K562 (cell line): ENCODE measurements at regions not wholly inside any gene's neighbourhood (a gene's known extent, or its start where the extent isn't known, plus 50 kb on each side); places are given as distances from the start of the nearest gene placed in this dataset.
A peak's percentile ranks its signal among the peaks of the same experiment; 100 is the strongest.

Source experiments
- CEBPG ChIP-seq, 3 experiments: fragments of 200-800 bp in 1 of 3; sonication (Bioruptor generic) in 1 of 3; sonication (generic) in 1 of 3; formaldehyde crosslinking in 1 of 3; IDR thresholded peaks in 2 of 3; conservative IDR thresholded peaks in 1 of 3; 2 replicates each; pipeline versions ENCODE4 v1.6.1 to v1.8.0; 2016 to 2022; ENCODE audit warnings: missing compliant biosample characterization in 2 of 3, missing genetic modification characterization in 2 of 3, mild to moderate bottlenecking in 1 of 3, missing genetic modification reagents in 1 of 3
- CREB1 ChIP-seq, 2 experiments: sonication (generic) in 1 of 2; formaldehyde crosslinking in 1 of 2; IDR thresholded peaks; 2 replicates each; pipeline versions ENCODE4 v1.6.1 to v1.8.0; 2012 to 2022; ENCODE audit warnings: inconsistent platforms in 1 of 2, mild to moderate bottlenecking in 1 of 2, missing genetic modification reagents in 1 of 2, moderate library complexity in 1 of 2
- DDX20 ChIP-seq: fragments of 450-650 bp; IDR thresholded peaks from 2 replicates; pipeline ENCODE4 v1.6.1; 2016; ENCODE audit warnings: missing genetic modification characterization, low read depth, mild to moderate bottlenecking, missing compliant biosample characterization, moderate library complexity
- FOXM1 ChIP-seq, 2 experiments: fragments of 450-650 bp in 1 of 2; sonication (generic) in 1 of 2; formaldehyde crosslinking in 1 of 2; IDR thresholded peaks; 2 replicates each; pipeline versions ENCODE4 v1.6.1 to v1.9.0; 2017 to 2022; ENCODE audit warnings: low read depth in 2 of 2, mild to moderate bottlenecking in 2 of 2, missing genetic modification reagents in 1 of 2, moderate library complexity in 1 of 2
- FUS ChIP-seq: fragments of 200-400 bp; formaldehyde crosslinking; optimal IDR thresholded peaks from 2 replicates; pipeline ENCODE3; 2017; ENCODE audit warnings: low read depth, low read length
- KDM2B ChIP-seq: fragments of 250-450 bp; sonication (Bioruptor Pico); IDR thresholded peaks from 2 replicates; pipeline ENCODE4 v1.8.0; 2021; ENCODE audit warnings: mild to moderate bottlenecking, moderate library complexity
- MCM3 ChIP-seq: fragments of 450-650 bp; IDR thresholded peaks from 2 replicates; pipeline ENCODE4 v1.6.1; 2016
- MTA2 ChIP-seq: fragments of 450-650 bp; IDR thresholded peaks from 2 replicates; pipeline ENCODE4 v1.6.1; 2016; ENCODE audit warnings: low read depth
- NCOA6 ChIP-seq: fragments of 450-650 bp; IDR thresholded peaks from 2 replicates; pipeline ENCODE4 v1.6.1; 2017; ENCODE audit warnings: mild to moderate bottlenecking
- NFATC3 ChIP-seq: fragments of 450-650 bp; IDR thresholded peaks from 2 replicates; pipeline ENCODE4 v1.6.1; 2017; ENCODE audit warnings: mild to moderate bottlenecking
- PPARD ChIP-seq: fragments of 250-450 bp; sonication (Bioruptor Pico); IDR thresholded peaks from 2 replicates; pipeline ENCODE4 v1.8.0; 2022; ENCODE audit warnings: inconsistent platforms, mild to moderate bottlenecking, moderate library complexity
- RAD21 ChIP-seq, 2 experiments: fragments of 250-450 bp in 1 of 2; fragments of 450-650 bp in 1 of 2; sonication (Bioruptor Pico) in 1 of 2; formaldehyde crosslinking in 1 of 2; IDR thresholded peaks in 1 of 2; conservative IDR thresholded peaks in 1 of 2; 2 replicates each; pipeline versions ENCODE4 v1.4.0 to v1.8.0; 2020 to 2022; ENCODE audit warnings: mild to moderate bottlenecking in 2 of 2, moderate library complexity in 1 of 2
- RBM22 ChIP-seq: fragments of 200-400 bp; formaldehyde crosslinking; IDR thresholded peaks from 2 replicates; pipeline ENCODE4 v1.6.1; 2018; ENCODE audit warnings: low read length, low read depth; ENCODE audit not compliant: poor library complexity, severe bottlenecking
- TFAP4 ChIP-seq: sonication (generic); formaldehyde crosslinking; IDR thresholded peaks from 2 replicates; pipeline ENCODE4 v1.8.0; 2022; ENCODE audit warnings: missing genetic modification reagents, mild to moderate bottlenecking, moderate library complexity, borderline replicate concordance
- THAP7 ChIP-seq: fragments of 250-450 bp; sonication (Bioruptor Pico); IDR thresholded peaks from 2 replicates; pipeline ENCODE4 v1.5.0; 2021
- TSC22D4 ChIP-seq: fragments of 450-650 bp; IDR thresholded peaks from 2 replicates; pipeline ENCODE4 v1.6.1; 2016; ENCODE audit warnings: missing genetic modification characterization, missing biosample characterization, control low read depth
- ZNF174 ChIP-seq: fragments of 250-450 bp; sonication (Bioruptor Pico); IDR thresholded peaks from 2 replicates; pipeline ENCODE4 v1.4.0; 2020; ENCODE audit warnings: mild to moderate bottlenecking
- ZNF311 ChIP-seq: fragments of 250-450 bp; sonication (Bioruptor Pico); IDR thresholded peaks from 2 replicates; pipeline ENCODE4 v1.4.0; 2020; ENCODE audit warnings: mild to moderate bottlenecking, moderate library complexity
- ZNF445 ChIP-seq: fragments of 250-450 bp; sonication (Bioruptor Pico); IDR thresholded peaks from 2 replicates; pipeline ENCODE4 v1.4.0; 2020; ENCODE audit warnings: low read depth, mild to moderate bottlenecking, moderate library complexity
- ZNF57 ChIP-seq: fragments of 450-650 bp; formaldehyde crosslinking; IDR thresholded peaks from 2 replicates; pipeline ENCODE4 v1.4.0; 2020; ENCODE audit warnings: mild to moderate bottlenecking, moderate library complexity
- ZNF592 ChIP-seq: fragments of 450-650 bp; IDR thresholded peaks from 2 replicates; pipeline ENCODE4 v1.6.1; 2017; ENCODE audit warnings: antibody characterized with exemption, mild to moderate bottlenecking
- ZNF668 ChIP-seq: fragments of 250-450 bp; sonication (Bioruptor Pico); IDR thresholded peaks from 2 replicates; pipeline ENCODE4 v1.8.0; 2022; ENCODE audit warnings: mild to moderate bottlenecking, inconsistent platforms
- ZNF766 ChIP-seq: fragments of 200-800 bp; sonication (Bioruptor generic); conservative IDR thresholded peaks from 2 replicates; pipeline ENCODE4 v1.6.1; 2016; ENCODE audit warnings: missing genetic modification characterization, missing compliant biosample characterization

GRCh38 chr6:27078734-27079357 lies 168.7 kb upstream of the PRSS16 start (continued):
- TF ChIP-seq ZNF311 (CRISPR knock-in tag): no peak
- no peak for TF ChIP-seq ZNF592
- TF ChIP-seq CREB1 (IDR thresholded peaks at IDR 0.05): no peak
- TF ChIP-seq CREB1 (CRISPR knock-in tag; IDR thresholded peaks at IDR 0.05): no peak
- TF ChIP-seq RAD21 (CRISPR knock-in tag; conservative IDR thresholded peaks at IDR 0.05 in 1 of 2, IDR thresholded peaks at IDR 0.05 in 1 of 2): peak; percentile 96 to 98
- no peak for TF ChIP-seq MTA2
- TF ChIP-seq FOXM1 (IDR thresholded peaks at IDR 0.05; ENCODE audit: low read depth): no peak
- TF ChIP-seq FOXM1 (CRISPR knock-in tag; IDR thresholded peaks at IDR 0.05; ENCODE audit: low read depth): no peak
- no peak for TF ChIP-seq NFATC3
- TF ChIP-seq ZNF668 (CRISPR knock-in tag): no peak
- TF ChIP-seq NCOA6: no peak
- no peak for TF ChIP-seq DDX20 (tag)
- TF ChIP-seq THAP7: no peak
- TF ChIP-seq ZNF174 (CRISPR knock-in tag): no peak
- TF ChIP-seq ZNF766 (CRISPR knock-in tag): no peak
- no peak for TF ChIP-seq ZNF57 (CRISPR knock-in tag)
- TF ChIP-seq KDM2B: no peak
- no peak for TF ChIP-seq CEBPG (CRISPR knock-in tag; IDR thresholded peaks at IDR 0.05)
- no peak for TF ChIP-seq CEBPG (tag; conservative IDR thresholded peaks at IDR 0.05 in 1 of 2, IDR thresholded peaks at IDR 0.05 in 1 of 2)
- no peak for TF ChIP-seq FUS
- TF ChIP-seq MCM3: no peak
- TF ChIP-seq ZNF445 (CRISPR knock-in tag): no peak
- peak; percentile 19; the same call in 1 of the 2 replicates for TF ChIP-seq TFAP4
- no peak for TF ChIP-seq TSC22D4 (tag)
- TF ChIP-seq PPARD: no peak
- no peak for TF ChIP-seq RBM22
